ENCODE measurements at regions not wholly inside any gene's neighbourhood (a gene's known extent, or its start where the extent isn't known, plus 50 kb on each side); places are given as distances from the start of the nearest gene placed in this dataset. TPM values are rescaled to one million over a fixed set of nuclear protein-coding genes. Genes with fewer than 3 reads are reported as not detected.

Small RNA genes in the stretch of these regions (small RNA-seq; reads per million reads assigned to genes)
- gene AC133561.3 (ENCODE audit: low replicate concordance) (not detected), gene AC133561.4 (ENCODE audit: low replicate concordance) (not detected), gene AC140658.4 (ENCODE audit: low replicate concordance) (not detected)

Measured in lung (tissue), 1 donor.